Urothelium cell line (cell line): ENCODE measurements at regions not wholly inside any gene's neighbourhood (a gene's known extent, or its start where the extent isn't known, plus 50 kb on each side); places are given as distances from the start of the nearest gene placed in this dataset.
A peak's percentile ranks its signal among the peaks of the same experiment; 100 is the strongest.
"Not testable (repeated sequence)": the region's sequence is repeated elsewhere in the genome, so short reads cannot be mapped to it uniquely, and the experiment has no call there.

ENCODE experiments used
- DNase-seq: peaks from one replicate; pipeline ENCODE4 v3.0.0; 2011; ENCODE audit warnings: low spot score, mixed read lengths
- FAIRE-seq: peaks from 2 replicates; lab custom pipeline; 2011; peaks lifted over from hg19 to GRCh38; lab: Jason Lieb, UNC

- DNase-seq (no peak), FAIRE-seq (no peak)
Measured at GRCh38 chr7:13610372-13610771, 379.1 kb downstream of the ETV1 start.

- DNase-seq (no peak), FAIRE-seq (no peak)
Measured at GRCh38 chr7:13615679-13616078, 373.8 kb downstream of the ETV1 start.

DNA sequence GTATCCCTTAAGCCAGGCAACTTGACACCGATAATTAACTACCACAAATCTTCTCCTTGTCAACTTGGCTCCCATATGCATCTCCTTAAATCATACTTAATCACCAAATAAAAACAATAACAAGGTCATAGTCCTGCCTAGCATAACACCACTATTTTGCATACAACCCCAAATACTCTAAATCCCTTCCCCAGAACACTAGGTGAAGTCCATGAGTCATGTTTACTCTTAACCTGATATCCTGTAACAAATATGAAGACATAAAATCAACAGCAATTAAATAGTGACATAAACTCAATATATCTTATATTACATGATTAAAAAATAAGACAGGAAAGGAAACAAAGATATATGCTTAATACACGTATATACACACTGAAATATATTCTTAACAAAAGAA lies 362.0 kb downstream of the ETV1 start:
- FAIRE-seq (no peak), DNase-seq (no peak)

DNA sequence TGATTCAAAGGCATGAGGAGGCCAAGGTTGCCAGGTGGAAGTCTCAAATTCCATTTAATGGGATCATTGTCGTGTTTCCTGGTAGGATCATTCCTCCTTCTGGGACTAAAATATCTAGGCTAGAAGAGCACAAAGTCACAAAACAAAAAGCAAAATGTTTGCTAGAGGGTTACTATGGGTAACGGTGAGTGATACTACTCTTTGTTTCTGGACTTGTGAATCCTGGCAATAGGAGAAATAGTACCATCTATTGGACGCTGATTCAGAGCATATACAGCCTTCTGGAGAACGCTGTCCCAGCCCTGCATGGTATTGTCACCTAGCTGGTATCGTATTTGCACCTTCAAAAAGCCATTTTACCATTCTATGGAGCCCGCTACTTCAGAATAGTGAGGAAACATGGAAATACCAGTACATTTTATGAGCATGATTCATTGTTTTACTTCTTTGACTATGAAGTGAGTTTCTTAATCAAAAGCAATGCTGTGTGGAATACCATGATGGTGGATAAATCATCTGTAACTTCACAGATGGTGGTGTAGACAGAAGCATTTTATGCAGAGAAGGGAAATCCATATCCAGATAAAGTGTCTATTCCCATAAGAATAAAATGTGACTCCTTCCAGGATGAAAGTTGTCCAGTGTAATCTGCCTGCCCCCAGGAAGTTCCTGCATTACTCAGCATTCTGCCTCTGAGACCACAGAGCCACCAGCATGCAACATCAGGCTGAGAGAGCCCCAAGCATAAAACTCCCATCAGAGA lies 361.0 kb downstream of the ETV1 start:
- FAIRE-seq = no peak
- peak; percentile 26 for DNase-seq

DNA sequence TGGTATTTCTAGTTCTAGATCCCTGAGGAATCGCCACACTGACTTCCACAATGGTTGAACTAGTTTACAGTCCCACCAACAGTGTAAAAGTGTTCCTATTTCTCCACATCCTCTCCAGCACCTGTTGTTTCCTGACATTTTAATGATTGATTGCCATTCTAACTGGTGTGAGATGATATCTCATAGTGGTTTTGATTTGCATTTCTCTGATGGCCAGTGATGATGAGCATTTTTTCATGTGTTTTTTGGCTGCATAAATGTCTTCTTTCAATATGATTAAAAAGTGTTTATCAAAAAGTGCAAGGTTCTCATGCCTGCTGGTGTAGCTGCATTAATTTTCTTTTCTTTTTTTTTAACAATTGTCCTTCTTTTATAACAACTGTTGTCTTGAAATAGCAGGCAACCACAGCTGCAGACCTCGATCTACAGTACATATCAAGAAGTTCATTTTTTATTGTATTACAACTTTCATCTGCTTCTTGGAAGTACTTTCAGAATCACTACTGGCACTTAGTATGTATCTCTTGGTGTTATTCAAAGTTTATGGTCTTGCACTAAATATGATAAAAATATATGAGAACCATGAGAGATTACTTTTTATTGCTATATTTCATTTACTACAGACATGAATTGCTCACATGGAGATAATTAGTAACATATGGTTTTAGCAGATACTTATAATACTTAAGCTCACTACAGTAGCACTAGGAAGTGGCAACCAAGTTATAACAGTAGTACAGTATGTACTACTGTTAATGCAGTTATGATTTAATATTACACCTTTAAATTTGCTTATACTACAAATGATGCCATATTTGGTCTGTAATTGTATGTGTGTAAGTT lies 358.0 kb downstream of the ETV1 start:
- DNase-seq, FAIRE-seq: not testable (repeated sequence)

- FAIRE-seq = no peak
- DNase-seq = no peak
Measured at GRCh38 chr7:13633857-13634256, 355.6 kb downstream of the ETV1 start.

- DNase-seq (no peak), FAIRE-seq (no peak)
Measured at GRCh38 chr7:13639396-13639795, 350.1 kb downstream of the ETV1 start.

GRCh38 chr7:13641714-13642113 lies 347.8 kb downstream of the ETV1 start:
- DNase-seq = no peak

GRCh38 chr7:13651167-13651566 lies 338.3 kb downstream of the ETV1 start:
- no peak for FAIRE-seq
- no peak for DNase-seq

More at GRCh38 chr7:13641714-13642113, 347.8 kb downstream of the ETV1 start:
- peak; percentile 82 for FAIRE-seq

DNA sequence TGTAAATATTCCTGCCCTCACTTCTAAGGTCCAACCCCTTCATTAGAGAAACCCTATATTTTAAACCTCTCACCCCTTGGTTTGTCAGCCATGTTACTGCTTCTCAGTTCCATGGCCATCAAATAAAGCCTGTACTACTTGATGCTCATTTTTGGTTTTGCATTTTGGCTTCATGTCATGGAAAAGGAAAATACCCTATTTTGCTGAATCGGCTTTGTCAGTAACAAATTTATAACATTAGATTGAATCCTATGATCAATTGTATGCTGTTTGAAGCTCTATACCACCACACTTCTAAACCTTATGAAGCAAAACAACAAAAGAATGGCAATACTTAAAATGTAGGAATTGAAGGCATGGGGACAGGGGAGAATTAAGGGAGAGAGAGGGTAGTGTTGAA lies 333.1 kb downstream of the ETV1 start:
- DNase-seq (no peak), FAIRE-seq (no peak)

DNA sequence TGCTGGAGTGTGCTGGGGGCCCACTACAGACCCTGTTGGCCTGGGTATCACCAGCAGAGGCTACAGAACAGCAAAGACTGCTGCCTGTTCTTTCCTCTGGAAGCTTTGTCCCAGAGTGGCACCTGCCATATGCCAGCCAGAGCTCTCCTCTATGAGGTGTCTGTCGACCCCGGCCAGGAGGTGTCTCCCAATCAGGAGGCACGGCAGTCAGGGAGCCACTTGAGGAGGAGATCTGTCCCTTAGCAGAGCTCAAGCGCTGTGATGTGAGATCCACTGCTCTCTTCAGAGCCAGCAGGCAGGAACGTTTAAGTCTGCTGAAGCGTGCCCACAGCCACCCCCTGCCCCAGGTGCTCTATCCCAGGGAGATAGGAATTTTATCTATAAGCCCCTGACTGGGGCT lies 316.2 kb downstream of the ETV1 start:
- FAIRE-seq = no peak
- DNase-seq = no peak

DNA sequence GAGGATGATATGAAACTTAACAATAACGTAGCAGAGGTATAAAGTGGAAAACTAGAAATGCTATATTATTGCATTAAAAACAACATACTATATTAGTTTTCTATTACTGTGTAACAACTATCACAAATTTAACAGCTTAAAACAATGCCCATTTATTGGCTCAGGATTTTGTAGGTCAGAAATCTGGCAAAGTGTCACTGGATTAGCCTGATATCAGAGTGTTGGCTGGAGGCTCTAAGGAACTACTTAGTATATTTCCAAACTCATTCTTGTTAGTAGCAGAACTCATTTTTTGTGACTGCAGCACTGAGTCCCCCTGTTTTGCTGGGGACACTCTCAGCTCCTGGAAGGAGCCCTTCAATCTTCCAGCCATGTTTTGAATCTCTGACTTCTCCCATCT lies 306.8 kb downstream of the ETV1 start:
- FAIRE-seq (no peak), DNase-seq (no peak)

GRCh38 chr7:13687500-13687899 lies 302.0 kb downstream of the ETV1 start:
- DNase-seq (no peak), FAIRE-seq (no peak)

DNA sequence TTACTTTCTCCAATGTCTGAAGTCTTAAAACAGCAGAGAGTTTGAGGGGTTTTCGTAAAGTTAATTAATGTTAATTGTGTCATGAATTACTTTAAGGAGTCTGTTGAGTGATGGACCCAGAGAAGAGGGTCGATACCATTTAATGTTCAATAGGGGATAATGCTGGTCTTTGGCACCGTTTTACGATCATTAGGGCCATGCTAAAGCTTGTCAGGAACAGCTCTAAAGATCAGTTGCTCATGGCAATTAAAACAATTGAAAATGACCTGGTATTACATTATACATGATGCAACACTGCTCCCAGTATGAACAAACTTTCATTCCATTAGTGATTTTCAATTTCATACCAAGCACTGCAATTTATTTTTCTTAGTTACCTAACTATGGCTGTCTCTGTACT lies 296.9 kb downstream of the ETV1 start:
- DNase-seq = no peak
- no peak for FAIRE-seq

DNA sequence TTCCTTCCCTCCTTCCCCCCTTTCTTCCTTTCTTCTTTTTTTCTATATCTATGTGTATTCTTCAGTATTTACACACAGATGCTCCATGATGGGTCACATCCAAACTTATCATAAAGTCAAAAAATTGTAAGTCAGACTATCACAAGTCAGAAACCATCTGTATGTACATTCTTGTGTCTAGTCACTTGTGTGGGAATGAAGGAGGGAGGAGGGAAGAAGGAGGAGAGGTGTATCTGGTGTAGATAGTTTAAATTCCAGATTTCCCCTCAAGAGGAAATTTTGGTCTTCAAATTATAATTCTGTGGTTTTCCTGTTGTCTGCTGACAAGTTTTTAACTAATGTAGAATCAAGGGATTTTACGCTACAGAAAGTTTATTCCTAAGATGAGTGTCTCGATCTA lies 287.2 kb downstream of the ETV1 start:
- FAIRE-seq = no peak
- no peak for DNase-seq

GRCh38 chr7:13708670-13709069 lies 280.8 kb downstream of the ETV1 start:
- FAIRE-seq (no peak), DNase-seq (no peak)

DNA sequence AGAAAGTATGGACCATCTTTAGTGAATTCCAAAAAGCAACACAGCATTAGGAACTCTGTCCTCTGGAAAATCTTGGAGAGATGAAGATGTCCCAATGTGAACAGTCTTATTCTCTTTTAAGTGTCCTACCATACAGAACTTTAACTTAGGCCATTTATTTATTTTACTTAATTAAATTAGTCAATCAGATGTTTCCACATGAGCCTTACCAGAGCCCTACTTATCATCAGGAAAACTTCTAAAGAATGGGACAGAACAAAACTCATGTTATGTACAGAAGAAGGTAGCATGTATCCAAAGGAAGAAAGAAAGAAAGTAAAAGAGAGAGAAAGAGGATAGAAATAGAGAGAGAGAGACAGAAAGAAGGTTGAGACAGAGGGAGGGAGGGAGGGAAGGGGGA lies 276.4 kb downstream of the ETV1 start:
- DNase-seq (no peak), FAIRE-seq (no peak)

GRCh38 chr7:13715534-13715933 lies 273.9 kb downstream of the ETV1 start:
- no peak for DNase-seq
- no peak for FAIRE-seq

DNA sequence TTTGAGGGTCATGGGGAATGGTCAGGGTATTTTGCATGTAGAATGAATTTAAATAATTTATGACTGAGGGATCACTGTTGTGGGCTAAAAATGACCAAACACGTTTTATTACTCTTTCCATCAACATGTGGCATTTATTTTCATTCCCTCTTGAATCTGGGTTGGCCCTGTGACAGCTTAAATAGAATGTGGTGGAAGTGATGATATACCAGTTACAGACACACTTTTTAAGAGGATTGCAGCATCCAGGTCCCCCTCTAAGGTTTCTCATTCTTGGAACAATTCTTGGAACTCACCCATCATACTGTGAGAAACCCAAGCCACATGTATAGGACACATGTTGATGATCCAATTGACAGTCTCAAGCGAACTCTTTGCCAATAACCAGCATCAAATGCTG lies 272.4 kb downstream of the ETV1 start:
- FAIRE-seq = no peak
- DNase-seq = no peak

GRCh38 chr7:13724191-13724976 lies 265.1 kb downstream of the ETV1 start:
- DNase-seq (no peak), FAIRE-seq (no peak)

GRCh38 chr7:13724977-13725566 lies 264.4 kb downstream of the ETV1 start:
- DNase-seq = no peak
- FAIRE-seq = no peak
